DOHH2 (cell line): ENCODE measurements at regions not wholly inside any gene's neighbourhood (a gene's known extent, or its start where the extent isn't known, plus 50 kb on each side); places are given as distances from the start of the nearest gene placed in this dataset.

Source experiments
- H3F3A ChIP-seq: fragments of 200-600 bp; sonication (generic), shearing (Covaris generic); 2 replicates; pipeline ENCODE4 v1.6.0; 2016; ENCODE audit warnings: antibody characterized with exemption, mild to moderate bottlenecking; ENCODE audit not compliant: control insufficient read depth, insufficient read depth
- H3K27ac ChIP-seq: fragments of 200-600 bp; sonication (generic); 2 replicates; pipeline ENCODE4 v1.5.1; 2014; ENCODE audit warnings: low read depth, mild to moderate bottlenecking, low read length, moderate library complexity
- H3K27me3 ChIP-seq: fragments of 200-600 bp; sonication (generic); 2 replicates; pipeline ENCODE4 v1.6.1; 2014; ENCODE audit warnings: mild to moderate bottlenecking, low read length, mixed read lengths; ENCODE audit not compliant: control insufficient read depth
- H3K36me3 ChIP-seq: fragments of 200-600 bp; sonication (generic); 2 replicates; pipeline ENCODE4 v1.6.1; 2014; ENCODE audit warnings: mild to moderate bottlenecking, low read length, moderate library complexity, mixed read lengths; ENCODE audit not compliant: control insufficient read depth
- H3K4me1 ChIP-seq: fragments of 200-600 bp; sonication (generic); 2 replicates; pipeline ENCODE4 v1.6.1; 2014; ENCODE audit warnings: mild to moderate bottlenecking, low read length, mixed read lengths; ENCODE audit not compliant: control insufficient read depth
- H3K4me2 ChIP-seq: fragments of 200-600 bp; sonication (generic); 2 replicates; pipeline ENCODE4 v1.6.0; 2014; ENCODE audit warnings: mild to moderate bottlenecking, low read length, moderate library complexity
- H3K4me3 ChIP-seq: fragments of 200-600 bp; sonication (generic); 2 replicates; pipeline ENCODE4 v1.5.1; 2014; ENCODE audit warnings: mild to moderate bottlenecking, low read length, mixed read lengths
- H3K79me2 ChIP-seq: fragments of 200-600 bp; sonication (generic); 2 replicates; pipeline ENCODE4 v1.6.1; 2014; ENCODE audit warnings: mild to moderate bottlenecking, low read length, mixed read lengths; ENCODE audit not compliant: control insufficient read depth
- H3K9me2 ChIP-seq: fragments of 200-600 bp; sonication (generic); replicated peaks from 2 replicates; pipeline ENCODE4 v1.6.1; 2014; ENCODE audit warnings: mild to moderate bottlenecking, low read length, mixed read lengths; ENCODE audit not compliant: control insufficient read depth
- H3K9me3 ChIP-seq: fragments of 200-600 bp; sonication (generic); 2 replicates; pipeline ENCODE4 v1.6.1; 2014; ENCODE audit warnings: antibody characterized with exemption, low read length, mixed read lengths; ENCODE audit not compliant: control insufficient read depth, insufficient read depth
- H4K20me1 ChIP-seq: fragments of 200-600 bp; sonication (generic); 2 replicates; pipeline ENCODE4 v1.6.0; 2014; ENCODE audit warnings: low read depth, mild to moderate bottlenecking, antibody characterized with exemption, low read length, moderate library complexity; ENCODE audit not compliant: control insufficient read depth, insufficient read depth
- CTCF ChIP-seq: fragments of 200-600 bp; sonication (generic); IDR thresholded peaks from one replicate; pipeline ENCODE4 v1.5.1; 2014; ENCODE audit warnings: antibody characterized with exemption, mild to moderate bottlenecking, low read depth, low read length; ENCODE audit not compliant: poor library complexity, severe bottlenecking
- EZH2phosphoT487 ChIP-seq: fragments of 200-600 bp; sonication (generic); IDR thresholded peaks from 2 replicates; pipeline ENCODE4 v1.6.1; 2017; ENCODE audit warnings: borderline replicate concordance, mild to moderate bottlenecking, antibody characterized with exemption, low read length, moderate library complexity, mixed read lengths

DNA sequence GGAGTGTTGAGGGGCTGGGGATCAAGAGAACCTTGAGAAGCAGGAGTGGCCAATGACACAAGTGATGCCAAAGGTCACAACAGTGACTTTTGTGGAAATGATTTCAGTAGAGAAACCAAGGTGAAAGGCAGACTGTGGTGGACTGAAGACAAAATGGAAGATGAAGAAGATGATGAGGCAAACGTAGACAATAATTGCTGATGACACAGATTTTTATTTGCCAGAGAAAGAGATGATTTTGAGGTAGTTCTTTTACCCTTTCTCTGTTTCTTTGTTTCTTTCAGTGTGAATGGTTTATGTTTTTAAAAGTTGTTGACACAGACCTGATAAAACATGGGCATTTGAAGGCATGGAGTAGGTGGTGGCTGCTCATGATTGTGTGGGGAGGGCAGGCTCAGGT lies 121.0 kb upstream of the ARGLU1 start:
- H3K36me3 ChIP-seq: no peaks in the 10 kb centered on the region
- no peaks in the 10 kb centered on the region for H3K79me2 ChIP-seq
- no peaks in the 10 kb centered on the region for H3K4me1 ChIP-seq
- H3K27me3 ChIP-seq: peaks cover 4% of the 10 kb centered on the region; the same call in 1 of the 2 replicates
- no peaks in the 10 kb centered on the region for H3K9me2 ChIP-seq
- H3K4me2 ChIP-seq: no peak overlapping the region
- no peaks in the 10 kb centered on the region for H3K9me3 ChIP-seq
- TF ChIP-seq CTCF: no peak
- TF ChIP-seq EZH2phosphoT487: no peak
- no peak overlapping the region for H3K4me3 ChIP-seq
- no peaks in the 10 kb centered on the region for H4K20me1 ChIP-seq
- H3F3A ChIP-seq: no peaks in the 10 kb centered on the region
- no peak overlapping the region for H3K27ac ChIP-seq

DNA sequence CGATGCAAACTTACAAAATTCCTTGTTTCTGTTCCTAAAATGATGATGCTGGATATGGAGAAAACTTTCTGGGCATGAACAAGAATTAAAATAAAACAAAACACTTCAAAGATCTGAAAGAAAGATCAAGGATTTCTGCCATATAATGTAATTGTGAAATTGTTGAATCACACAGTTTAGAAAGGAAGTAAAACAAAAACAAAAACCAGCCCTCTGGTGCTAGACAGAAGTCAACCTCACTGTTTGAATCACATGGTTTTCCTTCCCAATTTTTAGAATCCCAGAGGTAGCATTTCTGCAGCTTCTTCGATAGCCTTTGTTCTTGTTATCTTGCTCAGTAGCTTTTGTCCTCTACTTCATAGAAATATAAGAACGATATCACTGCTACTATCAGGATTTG lies 118.2 kb upstream of the ARGLU1 start:
- peaks cover 4% of the 10 kb centered on the region; the same call in 1 of the 2 replicates for H3K27me3 ChIP-seq
- TF ChIP-seq EZH2phosphoT487: no peak
- TF ChIP-seq CTCF: no peak
- no peaks in the 10 kb centered on the region for H3K4me1 ChIP-seq
- no peaks in the 10 kb centered on the region for H3K9me3 ChIP-seq
- H3K79me2 ChIP-seq: no peaks in the 10 kb centered on the region
- H3K36me3 ChIP-seq: no peaks in the 10 kb centered on the region
- no peak overlapping the region for H3K4me2 ChIP-seq
- no peaks in the 10 kb centered on the region for H3K9me2 ChIP-seq
- H3K27ac ChIP-seq: no peak overlapping the region
- no peaks in the 10 kb centered on the region for H3F3A ChIP-seq
- H3K4me3 ChIP-seq: no peak overlapping the region
- no peaks in the 10 kb centered on the region for H4K20me1 ChIP-seq

DNA sequence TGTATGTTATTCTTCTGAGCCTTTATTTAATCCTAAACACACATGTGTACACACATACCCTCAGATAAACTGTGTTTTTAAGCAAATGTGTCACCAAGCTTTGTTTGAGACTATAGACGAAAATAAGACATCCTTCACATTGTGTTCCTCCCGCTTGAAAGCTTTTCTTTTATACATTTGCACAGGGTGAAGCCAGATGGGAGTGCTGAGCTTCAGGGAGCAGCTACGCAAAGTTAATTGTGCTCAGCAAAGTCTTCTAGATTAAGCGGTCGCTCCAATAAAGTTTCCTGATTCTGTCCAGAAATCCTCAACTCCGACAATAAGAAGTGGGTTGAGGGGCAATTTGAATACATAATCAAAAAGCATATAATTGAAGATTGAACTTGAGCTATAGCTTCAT lies 117.2 kb upstream of the ARGLU1 start:
- Histone ChIP-seq H3K4me2 (no peak overlapping the region), H3K9me3 (no peaks in the 10 kb centered on the region), H4K20me1 (no peaks in the 10 kb centered on the region), H3K9me2 (no peaks in the 10 kb centered on the region), H3K27me3 (peaks cover 4% of the 10 kb centered on the region; the same call in 1 of the 2 replicates), H3K4me3 (no peak overlapping the region), H3K27ac (no peak overlapping the region), H3K79me2 (no peaks in the 10 kb centered on the region), H3K36me3 (no peaks in the 10 kb centered on the region), H3K4me1 (no peaks in the 10 kb centered on the region), H3F3A (no peaks in the 10 kb centered on the region)
- TF ChIP-seq CTCF: no peak
- no peak for TF ChIP-seq EZH2phosphoT487
